Testis (tissue), 2 donors: ENCODE measurements at regions not wholly inside any gene's neighbourhood (a gene's known extent, or its start where the extent isn't known, plus 50 kb on each side); places are given as distances from the start of the nearest gene placed in this dataset.

Experiments
- POLR2A ChIP-seq: fragments of 450-650 bp; IDR thresholded peaks from one replicate; pipeline ENCODE4 v1.6.1; 2017; ENCODE audit warnings: antibody characterized with exemption, mild to moderate bottlenecking, moderate library complexity
- TF ChIP-seq, protein P1 (sequence below), 3 experiments: fragments of 450-650 bp in 2 of 3; fragments of 200-600 bp in 1 of 3; sonication (generic) in 1 of 3; IDR thresholded peaks; one replicate each; pipeline ENCODE4 v1.5.1; 2016 to 2019; ENCODE audit warnings: antibody characterized with exemption in 3 of 3, mild to moderate bottlenecking in 2 of 3, moderate library complexity in 1 of 3

GRCh38 chr11:23519194-23519593 lies 658.9 kb upstream of the CCDC179 start:
- no peak for TF ChIP-seq POLR2A
- TF ChIP-seq, protein P1, sequence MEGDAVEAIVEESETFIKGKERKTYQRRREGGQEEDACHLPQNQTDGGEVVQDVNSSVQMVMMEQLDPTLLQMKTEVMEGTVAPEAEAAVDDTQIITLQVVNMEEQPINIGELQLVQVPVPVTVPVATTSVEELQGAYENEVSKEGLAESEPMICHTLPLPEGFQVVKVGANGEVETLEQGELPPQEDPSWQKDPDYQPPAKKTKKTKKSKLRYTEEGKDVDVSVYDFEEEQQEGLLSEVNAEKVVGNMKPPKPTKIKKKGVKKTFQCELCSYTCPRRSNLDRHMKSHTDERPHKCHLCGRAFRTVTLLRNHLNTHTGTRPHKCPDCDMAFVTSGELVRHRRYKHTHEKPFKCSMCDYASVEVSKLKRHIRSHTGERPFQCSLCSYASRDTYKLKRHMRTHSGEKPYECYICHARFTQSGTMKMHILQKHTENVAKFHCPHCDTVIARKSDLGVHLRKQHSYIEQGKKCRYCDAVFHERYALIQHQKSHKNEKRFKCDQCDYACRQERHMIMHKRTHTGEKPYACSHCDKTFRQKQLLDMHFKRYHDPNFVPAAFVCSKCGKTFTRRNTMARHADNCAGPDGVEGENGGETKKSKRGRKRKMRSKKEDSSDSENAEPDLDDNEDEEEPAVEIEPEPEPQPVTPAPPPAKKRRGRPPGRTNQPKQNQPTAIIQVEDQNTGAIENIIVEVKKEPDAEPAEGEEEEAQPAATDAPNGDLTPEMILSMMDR (IDR thresholded peaks at IDR 0.05): no peak
